Cardiac muscle cell (in vitro differentiated cells and primary cell): ENCODE measurements at regions not wholly inside any gene's neighbourhood (a gene's known extent, or its start where the extent isn't known, plus 50 kb on each side); places are given as distances from the start of the nearest gene placed in this dataset.

Experiments used
- DNase-seq, 2 donors: peaks; one replicate each; pipeline versions ENCODE4 v3.0.0 to v3.0.0-alpha.2; 2010 to 2017; ENCODE audit warnings: low read depth in 1 of 2, low spot score in 1 of 2
- H3K27ac ChIP-seq: fragments of 200-600 bp; sonication (generic); 2 replicates; pipeline ENCODE4 v1.5.1; 2016
- H3K27me3 ChIP-seq: fragments of 200-600 bp; sonication (generic); 2 replicates; pipeline ENCODE4 v1.6.0; 2016; ENCODE audit warnings: control low read depth
- H3K36me3 ChIP-seq: fragments of 200-600 bp; sonication (generic); 2 replicates; pipeline ENCODE4 v1.5.1; 2016; ENCODE audit warnings: control low read depth
- H3K4me1 ChIP-seq: fragments of 200-600 bp; sonication (generic); 2 replicates; pipeline ENCODE4 v1.8.1; 2017; ENCODE audit warnings: low read depth, mild to moderate bottlenecking, mixed run types
- H3K4me3 ChIP-seq: fragments of 200-600 bp; sonication (generic); 2 replicates; pipeline ENCODE4 v1.5.1; 2016; ENCODE audit warnings: mild to moderate bottlenecking
- H3K9me3 ChIP-seq: fragments of 200-600 bp; sonication (generic); 2 replicates; pipeline ENCODE4 v1.5.1; 2017; ENCODE audit warnings: low read depth, mild to moderate bottlenecking, control low read depth
- TF ChIP-seq, protein P1 (sequence below): IDR thresholded peaks from 2 replicates; pipeline ENCODE4 v1.5.1; 2012; ENCODE audit warnings: low read depth, mild to moderate bottlenecking, low read length

DNA sequence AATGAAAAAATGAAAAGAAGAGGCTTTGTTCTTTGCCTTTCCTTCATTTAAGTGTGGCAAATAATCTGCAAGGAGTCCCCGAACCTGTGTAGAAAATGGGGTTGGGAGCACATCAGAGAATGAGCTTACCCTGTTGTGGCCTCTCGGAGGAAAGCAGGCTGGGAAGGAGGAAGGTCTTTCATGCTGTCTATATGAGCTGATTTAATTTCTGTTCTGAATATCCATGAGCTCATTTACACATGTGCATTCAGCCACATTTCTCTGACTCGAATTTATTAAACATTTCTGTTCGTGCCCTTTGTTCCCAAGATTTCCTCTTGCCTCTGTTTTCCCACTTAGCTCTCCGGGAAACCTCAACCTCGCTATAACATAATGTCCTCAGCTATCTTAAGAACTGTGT lies 584.4 kb upstream of the CDH4 start:
- no peak overlapping the region for H3K27ac ChIP-seq
- no peaks in the 10 kb centered on the region for H3K4me1 ChIP-seq
- H3K4me3 ChIP-seq: no peak overlapping the region
- no peaks in the 10 kb centered on the region for H3K27me3 ChIP-seq
- H3K9me3 ChIP-seq: no peaks in the 10 kb centered on the region
- H3K36me3 ChIP-seq: no peaks in the 10 kb centered on the region
- no peak for DNase-seq
- TF ChIP-seq, protein P1, sequence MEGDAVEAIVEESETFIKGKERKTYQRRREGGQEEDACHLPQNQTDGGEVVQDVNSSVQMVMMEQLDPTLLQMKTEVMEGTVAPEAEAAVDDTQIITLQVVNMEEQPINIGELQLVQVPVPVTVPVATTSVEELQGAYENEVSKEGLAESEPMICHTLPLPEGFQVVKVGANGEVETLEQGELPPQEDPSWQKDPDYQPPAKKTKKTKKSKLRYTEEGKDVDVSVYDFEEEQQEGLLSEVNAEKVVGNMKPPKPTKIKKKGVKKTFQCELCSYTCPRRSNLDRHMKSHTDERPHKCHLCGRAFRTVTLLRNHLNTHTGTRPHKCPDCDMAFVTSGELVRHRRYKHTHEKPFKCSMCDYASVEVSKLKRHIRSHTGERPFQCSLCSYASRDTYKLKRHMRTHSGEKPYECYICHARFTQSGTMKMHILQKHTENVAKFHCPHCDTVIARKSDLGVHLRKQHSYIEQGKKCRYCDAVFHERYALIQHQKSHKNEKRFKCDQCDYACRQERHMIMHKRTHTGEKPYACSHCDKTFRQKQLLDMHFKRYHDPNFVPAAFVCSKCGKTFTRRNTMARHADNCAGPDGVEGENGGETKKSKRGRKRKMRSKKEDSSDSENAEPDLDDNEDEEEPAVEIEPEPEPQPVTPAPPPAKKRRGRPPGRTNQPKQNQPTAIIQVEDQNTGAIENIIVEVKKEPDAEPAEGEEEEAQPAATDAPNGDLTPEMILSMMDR: no peak

- Histone ChIP-seq H3K27me3 (no peaks in the 10 kb centered on the region), H3K36me3 (no peaks in the 10 kb centered on the region)
- no peak for DNase-seq
These were observed 582.9 kb upstream of the CDH4 start for GRCh38 chr20:60669211-60669610.

DNA sequence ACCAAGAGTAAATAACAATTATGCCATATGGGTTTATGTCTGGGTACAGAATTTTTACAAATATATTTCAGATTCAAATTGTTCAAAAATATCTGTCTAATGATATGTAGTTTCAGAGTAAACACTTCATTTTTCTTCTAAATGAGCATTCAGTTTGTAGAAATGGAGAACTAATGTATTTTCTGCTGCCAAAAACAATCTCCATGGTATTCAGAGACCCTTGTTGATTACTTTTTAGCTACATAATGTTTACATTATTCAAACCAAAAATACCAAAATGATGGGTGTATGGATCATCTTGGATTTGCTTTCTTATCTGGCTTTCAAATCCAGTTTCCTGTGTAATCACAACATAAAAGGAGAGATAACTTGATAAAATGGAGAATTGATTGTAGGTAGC lies 576.0 kb upstream of the CDH4 start:
- no peaks in the 10 kb centered on the region for H3K9me3 ChIP-seq
- no peak overlapping the region for H3K4me3 ChIP-seq
- no peaks in the 10 kb centered on the region for H3K4me1 ChIP-seq
- no peaks in the 10 kb centered on the region for H3K27me3 ChIP-seq
- H3K27ac ChIP-seq: no peak overlapping the region
- H3K36me3 ChIP-seq: no peaks in the 10 kb centered on the region
- TF ChIP-seq, protein P1: no peak
- DNase-seq: no peak

More at GRCh38 chr20:60669211-60669610, 582.9 kb upstream of the CDH4 start:
- Histone ChIP-seq H3K9me3 (no peaks in the 10 kb centered on the region), H3K27ac (no peak overlapping the region), H3K4me1 (no peaks in the 10 kb centered on the region), H3K4me3 (no peak overlapping the region)
- TF ChIP-seq, protein P1: no peak

- no peaks in the 10 kb centered on the region for H3K4me1 ChIP-seq
- no peaks in the 10 kb centered on the region for H3K9me3 ChIP-seq
- no peak overlapping the region for H3K27ac ChIP-seq
- no peaks in the 10 kb centered on the region for H3K27me3 ChIP-seq
- H3K4me3 ChIP-seq: no peak overlapping the region
- H3K36me3 ChIP-seq: no peaks in the 10 kb centered on the region
- TF ChIP-seq, protein P1: no peak
- no peak for DNase-seq
These were observed 574.2 kb upstream of the CDH4 start for GRCh38 chr20:60677819-60678218.

- DNase-seq: no peak
- no peak overlapping the region for H3K27ac ChIP-seq
- H3K36me3 ChIP-seq: no peaks in the 10 kb centered on the region
- TF ChIP-seq, protein P1: no peak
- H3K4me3 ChIP-seq: no peak overlapping the region
- no peaks in the 10 kb centered on the region for H3K9me3 ChIP-seq
- H3K27me3 ChIP-seq: no peaks in the 10 kb centered on the region
- no peaks in the 10 kb centered on the region for H3K4me1 ChIP-seq
These were observed 571.5 kb upstream of the CDH4 start for GRCh38 chr20:60680554-60680953.

- TF ChIP-seq, protein P1: no peak
- no peak overlapping the region for H3K4me3 ChIP-seq
- H3K27ac ChIP-seq: no peak overlapping the region
- no peaks in the 10 kb centered on the region for H3K9me3 ChIP-seq
- no peak for DNase-seq
- H3K36me3 ChIP-seq: no peaks in the 10 kb centered on the region
- no peaks in the 10 kb centered on the region for H3K27me3 ChIP-seq
- no peaks in the 10 kb centered on the region for H3K4me1 ChIP-seq
These were observed 564.8 kb upstream of the CDH4 start for GRCh38 chr20:60687213-60687612.
